GM12891 (cell line): ENCODE measurements at regions not wholly inside any gene's neighbourhood (a gene's known extent, or its start where the extent isn't known, plus 50 kb on each side); places are given as distances from the start of the nearest gene placed in this dataset.

Source experiments
- POLR2A ChIP-seq: IDR thresholded peaks from 2 replicates; pipeline ENCODE4 v1.6.1; 2011; ENCODE audit warnings: low read depth, low read length, control low read depth
- POLR2AphosphoS5 ChIP-seq: IDR thresholded peaks from 2 replicates; pipeline ENCODE4 v1.6.1; 2011; ENCODE audit warnings: low read depth, low read length, control low read depth
- SPI1 ChIP-seq: IDR thresholded peaks from 2 replicates; pipeline ENCODE4 v1.6.1; 2011; ENCODE audit warnings: low read depth, low read length, control low read depth
- TAF1 ChIP-seq: IDR thresholded peaks from 2 replicates; pipeline ENCODE4 v1.6.1; 2011; ENCODE audit warnings: low read depth, low read length, control low read depth

GRCh38 chr5:3153226-3153858 is 401.9 kb upstream of the IRX2 start:
- TF ChIP-seq POLR2A, result no peak
- no peak for TF ChIP-seq POLR2AphosphoS5
- TF ChIP-seq TAF1, result no peak
- TF ChIP-seq SPI1, result no peak
